LHCN-M2 (cell line): ENCODE measurements at regions not wholly inside any gene's neighbourhood (a gene's known extent, or its start where the extent isn't known, plus 50 kb on each side); places are given as distances from the start of the nearest gene placed in this dataset.

Experiments used
- DNase-seq: peaks from one replicate; pipeline ENCODE4 v3.0.0-alpha.2; 2012; ENCODE audit warnings: low read depth

GRCh38 chr12:88416786-88417185, 163.5 kb downstream of the KITLG start:
- DNase-seq, result no peak

GRCh38 chr12:88417531-88417930, 162.7 kb downstream of the KITLG start:
- DNase-seq, result no peak

- DNase-seq, result no peak
These were observed 161.3 kb downstream of the KITLG start for GRCh38 chr12:88418856-88419497.

GRCh38 chr12:88419794-88420193, 160.5 kb downstream of the KITLG start:
- no peak for DNase-seq

GRCh38 chr12:88420457-88420856, 159.8 kb downstream of the KITLG start:
- DNase-seq, result peak; percentile 96

GRCh38 chr12:88424791-88425730, 155.2 kb downstream of the KITLG start:
- no peak for DNase-seq

- DNase-seq, result no peak
These were observed 151.9 kb downstream of the KITLG start for GRCh38 chr12:88428350-88428749.

- DNase-seq, result no peak
These were observed 149.0 kb downstream of the KITLG start for GRCh38 chr12:88431246-88431645.

GRCh38 chr12:88432531-88433490, 147.5 kb downstream of the KITLG start:
- no peak for DNase-seq

GRCh38 chr12:88433997-88434703, 146.1 kb downstream of the KITLG start:
- peak; percentile 20 for DNase-seq

GRCh38 chr12:88435334-88436076, 144.8 kb downstream of the KITLG start:
- no peak for DNase-seq

- no peak for DNase-seq
These were observed 143.0 kb downstream of the KITLG start for GRCh38 chr12:88437226-88437625.
